CD14-positive monocyte (primary cell): ENCODE measurements at regions not wholly inside any gene's neighbourhood (a gene's known extent, or its start where the extent isn't known, plus 50 kb on each side); places are given as distances from the start of the nearest gene placed in this dataset.

Experiments used
- DNase-seq, 3 donors: peaks; one replicate each; pipeline ENCODE4 v3.0.0-alpha.2; 2011 to 2022
- H2AFZ ChIP-seq: 2 replicates; pipeline ENCODE4 v1.6.0; 2012; ENCODE audit warnings: mild to moderate bottlenecking, low read depth, low read length, inconsistent platforms; ENCODE audit not compliant: insufficient read depth, poor library complexity, severe bottlenecking
- H3K27ac ChIP-seq, 2 donors: 1 replicate in 1 of 2; 2 replicates in 1 of 2; pipeline ENCODE4 v1.5.1; 2012 to 2013; ENCODE audit warnings: low read length in 2 of 2, control low read depth in 1 of 2, inconsistent platforms in 1 of 2, low read depth in 1 of 2, mild to moderate bottlenecking in 1 of 2
- H3K27me3 ChIP-seq, 2 donors: one replicate each; pipeline versions ENCODE4 v1.6.0 to v1.6.1; 2011 to 2013; ENCODE audit warnings: low read length in 2 of 2; ENCODE audit not compliant: control insufficient read depth in 2 of 2, insufficient read depth in 2 of 2
- H3K36me3 ChIP-seq, 2 donors: replicated peaks in 1 of 2; 1 replicate in 1 of 2; 2 replicates in 1 of 2; pipeline versions ENCODE4 v1.5.1 to v1.6.1; 2012 to 2013; ENCODE audit warnings: low read length in 2 of 2, control low read depth in 1 of 2, inconsistent platforms in 1 of 2, mild to moderate bottlenecking in 1 of 2; ENCODE audit not compliant: insufficient read depth in 2 of 2, control insufficient read depth in 1 of 2
- H3K4me1 ChIP-seq, 2 donors: 1 replicate in 1 of 2; 2 replicates in 1 of 2; pipeline versions ENCODE4 v1.5.1 to v1.6.1; 2012 to 2013; ENCODE audit warnings: low read length in 2 of 2, control low read depth in 1 of 2, inconsistent platforms in 1 of 2, mild to moderate bottlenecking in 1 of 2, moderate library complexity in 1 of 2; ENCODE audit not compliant: insufficient read depth in 2 of 2, control insufficient read depth in 1 of 2
- H3K4me2 ChIP-seq: replicated peaks from 2 replicates; pipeline ENCODE3; 2012; ENCODE audit warnings: low read length, moderate library complexity, mild to moderate bottlenecking; ENCODE audit not compliant: poor library complexity, severe bottlenecking; ENCODE audit errors: extremely low read depth
- H3K4me3 ChIP-seq, 3 experiments: fragments of 200-600 bp in 1 of 3; sonication (generic) in 1 of 3; replicated peaks in 1 of 3; 1 replicate in 2 of 3; 2 replicates in 1 of 3; pipeline ENCODE4 v1.5.1; 2011 to 2013; ENCODE audit warnings: low read length in 3 of 3, mild to moderate bottlenecking in 3 of 3, control low read depth in 2 of 3, low read depth in 2 of 3, inconsistent platforms in 1 of 3, moderate library complexity in 1 of 3
- H3K79me2 ChIP-seq: 2 replicates; pipeline ENCODE4 v1.6.0; 2012; ENCODE audit warnings: mild to moderate bottlenecking, control low read depth, inconsistent platforms, low read length, moderate library complexity; ENCODE audit not compliant: insufficient read depth
- H3K9ac ChIP-seq: 2 replicates; pipeline ENCODE4 v1.6.0; 2017; ENCODE audit warnings: low read length, mild to moderate bottlenecking; ENCODE audit not compliant: insufficient read depth, poor library complexity, severe bottlenecking
- H3K9me3 ChIP-seq, 2 donors: replicated peaks in 1 of 2; 1 replicate in 1 of 2; 2 replicates in 1 of 2; pipeline versions ENCODE4 v1.5.1 to v1.6.1; 2012 to 2013; ENCODE audit warnings: low read length in 2 of 2, control low read depth in 1 of 2; ENCODE audit not compliant: control insufficient read depth in 1 of 2, insufficient read depth in 1 of 2
- H4K20me1 ChIP-seq: 2 replicates; pipeline ENCODE4 v1.6.0; 2012; ENCODE audit warnings: mild to moderate bottlenecking, low read length, control low read depth, moderate library complexity; ENCODE audit not compliant: insufficient read depth
- H3K27ac Mint-ChIP-seq, 7 donors: one replicate each; pipeline ENCODE4 v1.8.0; 2020; ENCODE audit warnings: mild to moderate bottlenecking in 7 of 7, mixed read lengths in 7 of 7, moderate library complexity in 6 of 7, inconsistent platforms in 2 of 7
- H3K27me3 Mint-ChIP-seq, 3 donors: one replicate each; pipeline ENCODE4 v1.8.0; 2021 to 2022; ENCODE audit warnings: low read depth in 3 of 3, mild to moderate bottlenecking in 3 of 3, mixed read lengths in 3 of 3, moderate library complexity in 3 of 3, inconsistent platforms in 1 of 3
- H3K36me3 Mint-ChIP-seq, 2 donors: one replicate each; pipeline ENCODE4 v1.8.0; 2020; ENCODE audit warnings: mixed read lengths in 2 of 2, inconsistent platforms in 1 of 2, mild to moderate bottlenecking in 1 of 2
- H3K4me1 Mint-ChIP-seq: one replicate; pipeline ENCODE4 v1.8.0; 2020; ENCODE audit warnings: mild to moderate bottlenecking, mixed read lengths
- H3K4me3 Mint-ChIP-seq, 2 donors: one replicate each; pipeline ENCODE4 v1.8.0; 2020; ENCODE audit warnings: mild to moderate bottlenecking in 2 of 2, mixed read lengths in 2 of 2, moderate library complexity in 1 of 2
- H3K9me3 Mint-ChIP-seq, 7 donors: one replicate each; pipeline ENCODE4 v1.8.0; 2020 to 2022; ENCODE audit warnings: mixed read lengths in 7 of 7, mild to moderate bottlenecking in 6 of 7, moderate library complexity in 6 of 7, inconsistent platforms in 2 of 7
- WGBS: methylation state at CpG from one replicate; pipeline ENCODE4 v1.1.5; 2013; ENCODE audit warnings: missing lambda C conversion rate; ENCODE audit not compliant: insufficient coverage; 5-methylcytosine and 5-hydroxymethylcytosine counted together
- intact Hi-C, 2 donors: fragments of 100-400 bp; cut with micrococcal nuclease; formaldehyde crosslinking; loops; one replicate each; pipeline versions ENCODE4 v1.15.0 to v1.15.1; 2023
- TF ChIP-seq, protein P1 (sequence below): fragments of 200-600 bp; IDR thresholded peaks from one replicate; pipeline ENCODE4 v1.8.0; 2022; ENCODE audit warnings: antibody characterized with exemption, mild to moderate bottlenecking

DNA sequence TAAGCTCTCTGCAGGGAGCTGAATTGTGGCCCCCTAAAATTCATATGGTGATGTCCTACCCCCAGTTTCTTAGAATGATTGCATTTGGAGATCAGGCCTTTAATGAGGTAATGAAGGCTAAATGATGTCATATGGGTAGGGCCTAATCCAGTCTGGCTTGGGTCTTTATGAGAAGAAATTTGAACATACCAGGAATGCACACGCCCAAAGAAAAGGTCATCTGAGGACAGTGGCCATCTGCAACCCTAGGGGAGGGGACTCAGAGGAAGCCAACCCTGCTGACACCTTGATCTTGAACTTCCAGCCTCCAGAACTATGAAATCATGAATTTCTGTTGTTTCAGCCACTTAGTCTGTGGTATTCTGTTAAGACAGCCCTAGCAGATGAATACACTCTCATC is 426.7 kb downstream of the EPHA4 start:
- no peak for DNase-seq
- H3K4me1 ChIP-seq = no peaks in the 10 kb centered on the region
- H3K4me2 ChIP-seq = no peak overlapping the region
- H3K9ac ChIP-seq = no peak overlapping the region
- H3K36me3 ChIP-seq = no peaks in the 10 kb centered on the region
- H3K79me2 ChIP-seq = no peaks in the 10 kb centered on the region
- H2AFZ ChIP-seq = no peak overlapping the region
- Mint-ChIP-seq H3K27ac (no peak overlapping the region), H3K27me3 (no peaks in the 10 kb centered on the region), H3K9me3 (peaks cover 0 to 7% (median 3%) of the 10 kb centered on the region in 7 donors), H3K4me3 (no peak overlapping the region), H3K4me1 (no peaks in the 10 kb centered on the region), H3K36me3 (no peaks in the 10 kb centered on the region)
- no peaks in the 10 kb centered on the region for H3K27me3 ChIP-seq
- H4K20me1 ChIP-seq = no peaks in the 10 kb centered on the region
- TF ChIP-seq, protein P1, sequence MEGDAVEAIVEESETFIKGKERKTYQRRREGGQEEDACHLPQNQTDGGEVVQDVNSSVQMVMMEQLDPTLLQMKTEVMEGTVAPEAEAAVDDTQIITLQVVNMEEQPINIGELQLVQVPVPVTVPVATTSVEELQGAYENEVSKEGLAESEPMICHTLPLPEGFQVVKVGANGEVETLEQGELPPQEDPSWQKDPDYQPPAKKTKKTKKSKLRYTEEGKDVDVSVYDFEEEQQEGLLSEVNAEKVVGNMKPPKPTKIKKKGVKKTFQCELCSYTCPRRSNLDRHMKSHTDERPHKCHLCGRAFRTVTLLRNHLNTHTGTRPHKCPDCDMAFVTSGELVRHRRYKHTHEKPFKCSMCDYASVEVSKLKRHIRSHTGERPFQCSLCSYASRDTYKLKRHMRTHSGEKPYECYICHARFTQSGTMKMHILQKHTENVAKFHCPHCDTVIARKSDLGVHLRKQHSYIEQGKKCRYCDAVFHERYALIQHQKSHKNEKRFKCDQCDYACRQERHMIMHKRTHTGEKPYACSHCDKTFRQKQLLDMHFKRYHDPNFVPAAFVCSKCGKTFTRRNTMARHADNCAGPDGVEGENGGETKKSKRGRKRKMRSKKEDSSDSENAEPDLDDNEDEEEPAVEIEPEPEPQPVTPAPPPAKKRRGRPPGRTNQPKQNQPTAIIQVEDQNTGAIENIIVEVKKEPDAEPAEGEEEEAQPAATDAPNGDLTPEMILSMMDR = no peak
- intact Hi-C loops = no loop called here
- 60% methylated on average over 1 of the region's 1 CpG for WGBS
- no peak overlapping the region for H3K27ac ChIP-seq
- H3K9me3 ChIP-seq = no peaks in the 10 kb centered on the region
- H3K4me3 ChIP-seq = no peak overlapping the region

DNA sequence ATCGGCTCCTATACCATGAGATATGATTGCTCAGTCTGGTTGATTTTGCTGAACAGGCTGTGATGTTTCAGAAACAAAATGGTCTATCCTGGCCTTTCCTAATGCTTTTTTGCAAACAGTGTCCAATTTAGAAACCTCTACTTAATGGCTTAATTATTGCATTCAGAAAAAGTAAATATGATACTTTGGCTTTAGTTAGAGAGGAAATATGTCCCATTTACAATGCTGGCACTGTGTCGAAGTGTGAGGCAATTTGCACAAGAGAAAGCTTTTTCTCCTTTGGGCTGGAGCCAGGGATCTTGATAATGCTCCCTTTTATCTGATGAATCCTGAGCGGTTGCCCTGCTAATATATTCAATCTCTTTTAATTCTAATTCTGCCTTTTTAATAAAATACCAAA is 418.9 kb downstream of the EPHA4 start:
- Histone ChIP-seq H3K79me2 (no peaks in the 10 kb centered on the region), H3K4me2 (no peak overlapping the region), H4K20me1 (no peaks in the 10 kb centered on the region), H3K4me3 (no peak overlapping the region), H3K27ac (no peak overlapping the region), H2AFZ (no peak overlapping the region), H3K4me1 (no peaks in the 10 kb centered on the region), H3K9me3 (no peaks in the 10 kb centered on the region), H3K9ac (no peak overlapping the region), H3K27me3 (no peaks in the 10 kb centered on the region), H3K36me3 (no peaks in the 10 kb centered on the region)
- no peak for DNase-seq
- H3K36me3 Mint-ChIP-seq = no peaks in the 10 kb centered on the region
- H3K4me3 Mint-ChIP-seq = no peak overlapping the region
- no peaks in the 10 kb centered on the region for H3K4me1 Mint-ChIP-seq
- TF ChIP-seq, protein P1 = no peak
- intact Hi-C loops = no loop called here
- no peak overlapping the region for H3K27ac Mint-ChIP-seq
- peaks cover 0 to 6% (median 0%) of the 10 kb centered on the region in 7 donors for H3K9me3 Mint-ChIP-seq
- 67% methylated on average over 1 of the region's 3 CpGs for WGBS
- H3K27me3 Mint-ChIP-seq = no peaks in the 10 kb centered on the region
